H1 (cell line): ENCODE measurements at regions not wholly inside any gene's neighbourhood (a gene's known extent, or its start where the extent isn't known, plus 50 kb on each side); places are given as distances from the start of the nearest gene placed in this dataset.

Experiments
- CTCF ChIA-PET: fragments of 300-600 bp; sonication (Branson Sonifier 250); formaldehyde crosslinking; loops from one replicate; lab custom pipeline; 2021; ENCODE audit not compliant: partially characterized antibody; lab: Charles Lee
- POLR2A ChIA-PET: fragments of 300-600 bp; sonication (Branson Sonifier 250); formaldehyde crosslinking; loops from one replicate; lab custom pipeline; 2021; ENCODE audit warnings: inconsistent platforms; ENCODE audit not compliant: partially characterized antibody; lab: Charles Lee
- DNase-seq, 2 experiments: peaks; one replicate each; pipeline versions ENCODE4 v3.0.0 to v3.0.0-alpha.2; 2010 to 2022; ENCODE audit warnings: low spot score in 2 of 2, low read depth in 1 of 2, mixed read lengths in 1 of 2
- FAIRE-seq: peaks from 2 replicates; lab custom pipeline; 2011; peaks lifted over from hg19 to GRCh38; lab: Jason Lieb, UNC
- H2AFZ ChIP-seq: 2 replicates; pipeline ENCODE4 v1.8.1; 2012; ENCODE audit warnings: low read length, inconsistent platforms
- H2AK5ac ChIP-seq: 2 replicates; pipeline ENCODE4 v1.6.1; 2013; ENCODE audit warnings: low read depth, low read length
- H2BK120ac ChIP-seq: replicated peaks from 2 replicates; pipeline ENCODE3; 2013; ENCODE audit warnings: low read depth, low read length, inconsistent platforms
- H2BK12ac ChIP-seq: 2 replicates; pipeline ENCODE4 v1.6.1; 2013; ENCODE audit warnings: low read depth, low read length
- H2BK15ac ChIP-seq: 2 replicates; pipeline ENCODE4 v1.6.1; 2013; ENCODE audit warnings: low read length
- H2BK20ac ChIP-seq: 2 replicates; pipeline ENCODE4 v1.6.1; 2013; ENCODE audit warnings: low read length
- H2BK5ac ChIP-seq: 2 replicates; pipeline ENCODE4 v1.6.1; 2013; ENCODE audit warnings: low read depth, low read length
- H3K14ac ChIP-seq: 2 replicates; pipeline ENCODE4 v1.6.1; 2013; ENCODE audit warnings: inconsistent platforms; ENCODE audit not compliant: insufficient read length
- H3K18ac ChIP-seq: 2 replicates; pipeline ENCODE4 v1.6.1; 2013; ENCODE audit warnings: low read length; ENCODE audit errors: extremely low read depth
- H3K23ac ChIP-seq: 2 replicates; pipeline ENCODE4 v1.6.1; 2013; ENCODE audit warnings: inconsistent platforms; ENCODE audit not compliant: insufficient read length
- H3K23me2 ChIP-seq: 2 replicates; pipeline ENCODE4 v1.6.1; 2013; ENCODE audit warnings: low read depth, low read length
- H3K27ac ChIP-seq: 2 replicates; pipeline ENCODE4 v1.6.1; 2011; ENCODE audit warnings: low read depth, low read length, inconsistent platforms
- H3K27me3 ChIP-seq, 4 experiments: replicated peaks in 1 of 4; 1 replicate in 1 of 4; 2 replicates in 3 of 4; pipeline versions ENCODE4 v1.6.1 to v1.8.1; 2011 to 2013; ENCODE audit warnings: low read length in 3 of 4, mild to moderate bottlenecking in 3 of 4, inconsistent platforms in 2 of 4, mixed read lengths in 2 of 4, moderate library complexity in 1 of 4; ENCODE audit not compliant: control insufficient read depth in 3 of 4, insufficient read depth in 3 of 4; ENCODE audit errors: extremely low read depth in 1 of 4
- H3K36me3 ChIP-seq, 4 experiments: 2 replicates each; pipeline versions ENCODE4 v1.6.1 to v1.8.1; 2011 to 2013; ENCODE audit warnings: mild to moderate bottlenecking in 4 of 4, low read length in 3 of 4, moderate library complexity in 2 of 4, control low read depth in 1 of 4, inconsistent platforms in 1 of 4; ENCODE audit not compliant: insufficient read depth in 4 of 4, control insufficient read depth in 2 of 4
- H3K4ac ChIP-seq: replicated peaks from 2 replicates; pipeline ENCODE3; 2013; ENCODE audit warnings: low read length, low read depth, mixed read lengths, inconsistent platforms; ENCODE audit not compliant: insufficient read length
- H3K4me1 ChIP-seq, 4 experiments: replicated peaks in 1 of 4; 1 replicate in 1 of 4; 2 replicates in 3 of 4; pipeline versions ENCODE4 v1.6.1 to v1.8.1; 2011 to 2013; ENCODE audit warnings: low read length in 3 of 4, inconsistent platforms in 2 of 4, mixed read lengths in 1 of 4; ENCODE audit not compliant: insufficient read depth in 4 of 4, control insufficient read depth in 3 of 4
- H3K4me2 ChIP-seq, 2 experiments: 2 replicates each; pipeline versions ENCODE4 v1.6.1 to v1.8.1; 2011 to 2013; ENCODE audit warnings: low read depth in 2 of 2, low read length in 2 of 2, control low read depth in 1 of 2, inconsistent platforms in 1 of 2, mild to moderate bottlenecking in 1 of 2; ENCODE audit not compliant: insufficient read depth in 1 of 2
- H3K4me3 ChIP-seq, 4 experiments: fragments of 200-600, 300-600 bp in 1 of 4; sonication (generic), shearing (Covaris generic), sonication (Bioruptor Twin) in 1 of 4; 2 replicates each; pipeline versions ENCODE4 v1.5.1 to v1.8.1; 2011 to 2016; ENCODE audit warnings: low read length in 4 of 4, low read depth in 3 of 4, control low read depth in 2 of 4, inconsistent platforms in 2 of 4, mild to moderate bottlenecking in 2 of 4, mixed read lengths in 1 of 4, moderate library complexity in 1 of 4; ENCODE audit not compliant: insufficient read depth in 2 of 4; ENCODE audit errors: extremely low read depth in 1 of 4
- H3K56ac ChIP-seq: replicated peaks from 2 replicates; pipeline ENCODE3; 2013; ENCODE audit warnings: low read depth, mild to moderate bottlenecking, mixed read lengths, low read length, inconsistent platforms; ENCODE audit not compliant: insufficient read length
- H3K79me1 ChIP-seq: 2 replicates; pipeline ENCODE4 v1.6.1; 2013; ENCODE audit warnings: low read depth, low read length, control low read depth
- H3K79me2 ChIP-seq, 2 experiments: 2 replicates each; pipeline versions ENCODE4 v1.6.1 to v1.8.1; 2012 to 2013; ENCODE audit warnings: low read length in 2 of 2, mild to moderate bottlenecking in 2 of 2, inconsistent platforms in 1 of 2; ENCODE audit not compliant: insufficient read depth in 2 of 2, control insufficient read depth in 1 of 2
- H3K9ac ChIP-seq, 4 experiments: replicated peaks in 1 of 4; 1 replicate in 1 of 4; 2 replicates in 3 of 4; pipeline versions ENCODE4 v1.6.1 to v1.8.1; 2011 to 2013; ENCODE audit warnings: low read depth in 3 of 4, low read length in 3 of 4, control low read depth in 2 of 4, mild to moderate bottlenecking in 2 of 4, moderate library complexity in 2 of 4, inconsistent platforms in 1 of 4; ENCODE audit errors: extremely low read depth in 1 of 4
- H3K9me3 ChIP-seq, 2 experiments: 2 replicates each; pipeline versions ENCODE4 v1.6.1 to v1.8.1; 2012 to 2013; ENCODE audit warnings: mild to moderate bottlenecking in 2 of 2, moderate library complexity in 2 of 2, control low read depth in 1 of 2, inconsistent platforms in 1 of 2, low read depth in 1 of 2, low read length in 1 of 2, mixed read lengths in 1 of 2; ENCODE audit not compliant: insufficient read depth in 2 of 2
- H4K20me1 ChIP-seq, 2 experiments: replicated peaks in 1 of 2; 2 replicates each; pipeline versions ENCODE3 to v1.8.1; 2011 to 2013; ENCODE audit warnings: inconsistent platforms in 2 of 2, low read length in 2 of 2, mild to moderate bottlenecking in 1 of 2; ENCODE audit not compliant: insufficient read depth in 2 of 2, control insufficient read depth in 1 of 2
- H4K5ac ChIP-seq: 2 replicates; pipeline ENCODE4 v1.6.1; 2013; ENCODE audit warnings: low read length, low read depth, mixed read lengths, inconsistent platforms; ENCODE audit not compliant: insufficient read length
- H4K8ac ChIP-seq: 2 replicates; pipeline ENCODE4 v1.8.0; 2013; ENCODE audit warnings: mild to moderate bottlenecking, moderate library complexity, low read length, inconsistent platforms; ENCODE audit not compliant: insufficient read depth; ENCODE audit errors: extremely low read depth
- H4K91ac ChIP-seq: replicated peaks from 2 replicates; pipeline ENCODE3; 2013; ENCODE audit warnings: low read length, mixed read lengths, inconsistent platforms; ENCODE audit not compliant: insufficient read length
- ASH2L ChIP-seq: fragments of 200-600, 300-600 bp; sonication (generic); IDR thresholded peaks from one replicate; pipeline ENCODE4 v1.7.1; 2017; ENCODE audit warnings: low read length
- BACH1 ChIP-seq: IDR thresholded peaks from 2 replicates; pipeline ENCODE4 v1.6.1; 2012; ENCODE audit warnings: low read length, improper control_type of control experiment
- CBX8 ChIP-seq: fragments of 300-800, 300-1000 bp; sonication (generic); IDR thresholded peaks from 2 replicates; pipeline ENCODE4 v1.7.1; 2016; ENCODE audit warnings: low read depth, low read length, borderline replicate concordance
- CHD2 ChIP-seq: IDR thresholded peaks from 2 replicates; pipeline ENCODE4 v1.6.1; 2012; ENCODE audit warnings: low read length, improper control_type of control experiment
- CREB1 ChIP-seq: IDR thresholded peaks from 2 replicates; pipeline ENCODE4 v1.6.1; 2012; ENCODE audit warnings: inconsistent platforms
- E2F6 ChIP-seq: IDR thresholded peaks from 2 replicates; pipeline ENCODE4 v1.6.1; 2012; ENCODE audit warnings: inconsistent platforms
- EP300 ChIP-seq, 2 experiments: IDR thresholded peaks; 1 replicate in 1 of 2; 2 replicates in 1 of 2; pipeline ENCODE4 v1.6.1; 2011 to 2012; ENCODE audit warnings: low read depth in 2 of 2, low read length in 2 of 2, mild to moderate bottlenecking in 2 of 2, borderline replicate concordance in 1 of 2, inconsistent platforms in 1 of 2, moderate library complexity in 1 of 2
- FOSL1 ChIP-seq: IDR thresholded peaks from 2 replicates; pipeline ENCODE4 v1.6.1; 2011; ENCODE audit warnings: mild to moderate bottlenecking, low read depth, low read length, moderate library complexity; ENCODE audit not compliant: insufficient read depth
- JUN ChIP-seq: IDR thresholded peaks from 2 replicates; pipeline ENCODE4 v1.6.1; 2011; ENCODE audit warnings: low read depth, mild to moderate bottlenecking, improper control_type of control experiment, low read length
- KDM4A ChIP-seq: IDR thresholded peaks from one replicate; pipeline ENCODE4 v1.7.1; 2012; ENCODE audit warnings: low read depth, mild to moderate bottlenecking, moderate library complexity, low read length, inconsistent platforms; ENCODE audit not compliant: severe bottlenecking
- NRF1 ChIP-seq: IDR thresholded peaks from 2 replicates; pipeline ENCODE4 v1.6.1; 2011; ENCODE audit warnings: mild to moderate bottlenecking, low read depth, low read length, improper control_type of control experiment
- POU5F1 ChIP-seq: IDR thresholded peaks from 2 replicates; pipeline ENCODE4 v1.6.1; 2011; ENCODE audit warnings: low read depth, mild to moderate bottlenecking, low read length, moderate library complexity
- SRF ChIP-seq: IDR thresholded peaks from 2 replicates; pipeline ENCODE4 v1.6.1; 2011; ENCODE audit warnings: mild to moderate bottlenecking, low read depth, low read length, moderate library complexity
- USF2 ChIP-seq: IDR thresholded peaks from 2 replicates; pipeline ENCODE4 v1.6.1; 2011; ENCODE audit warnings: low read length, improper control_type of control experiment
- WGBS, 2 experiments: shearing (Covaris generic) in 1 of 2; methylation state at CpG; one replicate each; pipeline versions ENCODE4 v1.1.6 to v1.1.7; 2013 to 2015; ENCODE audit warnings: low lambda C conversion rate in 2 of 2, mixed read lengths in 2 of 2, inconsistent platforms in 1 of 2, low coverage in 1 of 2, missing lambda C conversion rate in 1 of 2; ENCODE audit not compliant: insufficient replicate concordance in 2 of 2, insufficient coverage in 1 of 2, insufficient read length in 1 of 2; ENCODE audit errors: extremely low coverage in 1 of 2, missing lambda C conversion rate in 1 of 2; 5-methylcytosine and 5-hydroxymethylcytosine counted together

GRCh38 chr21:28339403-28339802, 653.3 kb downstream of the LTN1 start:
- Histone ChIP-seq H3K18ac (no peak overlapping the region), H3K4me3 (no peak overlapping the region), H2BK20ac (no peak overlapping the region), H2BK15ac (no peak overlapping the region), H2BK5ac (no peak overlapping the region), H3K79me1 (no peaks in the 10 kb centered on the region), H3K23ac (no peak overlapping the region), H3K27me3 (no peaks in the 10 kb centered on the region), H3K36me3 (no peaks in the 10 kb centered on the region), H2BK12ac (no peak overlapping the region), H3K23me2 (no peaks in the 10 kb centered on the region), H3K4me1 (peaks cover 0 to 2% (median 0%) of the 10 kb centered on the region in 4 experiments; a peak in 1 of 7 replicates), H4K20me1 (no peaks in the 10 kb centered on the region), H3K56ac (no peak overlapping the region), H2AFZ (peak overlapping the region; percentile 41), H3K9me3 (no peaks in the 10 kb centered on the region), H3K4ac (no peak overlapping the region), H3K27ac (no peak overlapping the region), H3K79me2 (no peaks in the 10 kb centered on the region), H2BK120ac (peak overlapping the region; percentile 60), H3K4me2 (no peak overlapping the region), H3K9ac (no peak overlapping the region), H4K91ac (no peak overlapping the region), H4K8ac (no peak overlapping the region; the same call in 1 of the 2 replicates), H3K14ac (no peak overlapping the region), H4K5ac (no peak overlapping the region), H2AK5ac (no peak overlapping the region)
- 91% methylated on average over 3 of the region's 3 CpGs; no CpG with 5 or more reads in 1 of the 2 experiments for WGBS, 2 experiments
- POLR2A ChIA-PET: no interaction called here
- DNase-seq (no peak), FAIRE-seq (no peak)
- CTCF ChIA-PET: interaction anchor here (0.7 to 6.2 kb wide), 5 partner anchors 235 to 1488 kb away, joined by 3 to 37 read pairs (median 5); no protein-coding TSS in a partner anchor
- TF ChIP-seq CBX8: no peak
- TF ChIP-seq KDM4A: no peak
- no peak for TF ChIP-seq E2F6
- TF ChIP-seq ASH2L: no peak
- TF ChIP-seq USF2: no peak
- no peak for TF ChIP-seq NRF1
- TF ChIP-seq SRF: no peak
- TF ChIP-seq EP300 (IDR thresholded peaks at IDR 0.05; ENCODE audit: borderline replicate concordance in 1 of 2, low read depth in 2 of 2, low read length in 2 of 2): no peak
- no peak for TF ChIP-seq BACH1
- no peak for TF ChIP-seq POU5F1
- TF ChIP-seq JUN: no peak
- no peak for TF ChIP-seq CHD2
- no peak for TF ChIP-seq FOSL1
- TF ChIP-seq CREB1: no peak
